SU-DHL-6 (cell line): ENCODE measurements at regions not wholly inside any gene's neighbourhood (a gene's known extent, or its start where the extent isn't known, plus 50 kb on each side); places are given as distances from the start of the nearest gene placed in this dataset.

Experiments
- CTCF ChIP-seq: fragments of 200-600 bp; sonication (generic); IDR thresholded peaks from one replicate; pipeline ENCODE4 v1.5.1; 2017; ENCODE audit warnings: antibody characterized with exemption, mild to moderate bottlenecking, low read length, moderate library complexity; ENCODE audit not compliant: insufficient read depth, poor library complexity, severe bottlenecking
- EZH2phosphoT487 ChIP-seq: fragments of 200-600 bp; sonication (generic), shearing (Covaris generic); conservative IDR thresholded peaks from 2 replicates; pipeline ENCODE4 v1.6.1; 2018; ENCODE audit warnings: mild to moderate bottlenecking, antibody characterized with exemption, low read length, moderate library complexity, mixed read lengths

- TF ChIP-seq CTCF (no peak), EZH2phosphoT487 (no peak)
Observed at GRCh38 chr15:85891470-85891869, 96.7 kb upstream of the KLHL25 start.
